SU-DHL-6 (cell line): ENCODE measurements at regions not wholly inside any gene's neighbourhood (a gene's known extent, or its start where the extent isn't known, plus 50 kb on each side); places are given as distances from the start of the nearest gene placed in this dataset.

Experiments used
- CTCF ChIP-seq: fragments of 200-600 bp; sonication (generic); IDR thresholded peaks from one replicate; pipeline ENCODE4 v1.5.1; 2017; ENCODE audit warnings: antibody characterized with exemption, mild to moderate bottlenecking, low read length, moderate library complexity; ENCODE audit not compliant: insufficient read depth, poor library complexity, severe bottlenecking
- EZH2phosphoT487 ChIP-seq: fragments of 200-600 bp; sonication (generic), shearing (Covaris generic); conservative IDR thresholded peaks from 2 replicates; pipeline ENCODE4 v1.6.1; 2018; ENCODE audit warnings: mild to moderate bottlenecking, antibody characterized with exemption, low read length, moderate library complexity, mixed read lengths

- TF ChIP-seq CTCF: no peak
- TF ChIP-seq EZH2phosphoT487: no peak
These were observed 306.0 kb downstream of the BCL11B start for GRCh38 chr14:98966016-98966415.
